ENCODE measurements at regions not wholly inside any gene's neighbourhood (a gene's known extent, or its start where the extent isn't known, plus 50 kb on each side); places are given as distances from the start of the nearest gene placed in this dataset.

DNA sequence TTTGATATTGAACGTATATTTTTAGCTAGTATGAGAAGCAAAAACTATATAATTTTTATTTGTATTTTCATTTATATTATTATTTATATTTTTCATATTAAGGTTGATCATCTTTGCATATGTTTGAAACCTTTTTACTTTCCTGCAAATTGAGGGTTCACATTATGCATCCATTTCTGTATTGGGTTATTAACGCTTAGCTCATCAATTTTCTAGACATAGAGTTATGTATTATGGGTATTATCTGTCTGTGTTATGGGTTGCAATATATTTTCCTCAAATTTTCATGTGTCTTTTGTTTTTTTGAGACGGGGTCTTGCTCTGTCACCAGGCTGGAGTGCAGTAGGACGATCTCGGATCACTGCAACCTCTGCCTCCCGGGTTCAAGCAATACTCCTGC is 2377.0 kb upstream of the WWC1 start:
- TF ChIP-seq, protein P1, sequence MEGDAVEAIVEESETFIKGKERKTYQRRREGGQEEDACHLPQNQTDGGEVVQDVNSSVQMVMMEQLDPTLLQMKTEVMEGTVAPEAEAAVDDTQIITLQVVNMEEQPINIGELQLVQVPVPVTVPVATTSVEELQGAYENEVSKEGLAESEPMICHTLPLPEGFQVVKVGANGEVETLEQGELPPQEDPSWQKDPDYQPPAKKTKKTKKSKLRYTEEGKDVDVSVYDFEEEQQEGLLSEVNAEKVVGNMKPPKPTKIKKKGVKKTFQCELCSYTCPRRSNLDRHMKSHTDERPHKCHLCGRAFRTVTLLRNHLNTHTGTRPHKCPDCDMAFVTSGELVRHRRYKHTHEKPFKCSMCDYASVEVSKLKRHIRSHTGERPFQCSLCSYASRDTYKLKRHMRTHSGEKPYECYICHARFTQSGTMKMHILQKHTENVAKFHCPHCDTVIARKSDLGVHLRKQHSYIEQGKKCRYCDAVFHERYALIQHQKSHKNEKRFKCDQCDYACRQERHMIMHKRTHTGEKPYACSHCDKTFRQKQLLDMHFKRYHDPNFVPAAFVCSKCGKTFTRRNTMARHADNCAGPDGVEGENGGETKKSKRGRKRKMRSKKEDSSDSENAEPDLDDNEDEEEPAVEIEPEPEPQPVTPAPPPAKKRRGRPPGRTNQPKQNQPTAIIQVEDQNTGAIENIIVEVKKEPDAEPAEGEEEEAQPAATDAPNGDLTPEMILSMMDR (optimal IDR thresholded peaks at IDR 0.05 in 1 of 3, IDR thresholded peaks at IDR 0.05 in 1 of 3, conservative IDR thresholded peaks at IDR 0.05 in 1 of 3; ENCODE audit: extremely low read depth in 1 of 3, insufficient read depth in 2 of 3, low read length in 3 of 3), result no peak
- no peak for TF ChIP-seq EZH2 (IDR thresholded peaks at IDR 0.05; ENCODE audit: low read length)

Measured in keratinocyte (primary cell).